ENCODE measurements at regions not wholly inside any gene's neighbourhood (a gene's known extent, or its start where the extent isn't known, plus 50 kb on each side); places are given as distances from the start of the nearest gene placed in this dataset.

- TF ChIP-seq CTCF (IDR thresholded peaks at IDR 0.05; ENCODE audit: insufficient read depth, low read length) (no peak), REST (IDR thresholded peaks at IDR 0.05; ENCODE audit: insufficient replicate concordance, low read depth) (no peak)
These were observed 118.7 kb downstream of the ZNF281 start for GRCh38 chr1:200291106-200291505.
